B cell (primary cell): ENCODE measurements at regions not wholly inside any gene's neighbourhood (a gene's known extent, or its start where the extent isn't known, plus 50 kb on each side); places are given as distances from the start of the nearest gene placed in this dataset.

ENCODE experiments used
- ATAC-seq: fragments of 200-7000 bp; cut with Tn5 transposase; one replicate; pipeline ENCODE4 v1.10.0; 2021; ENCODE audit warnings: low read depth, mild to moderate bottlenecking, moderate number of reproducible peaks, moderate library complexity
- CTCF ChIA-PET: fragments of 350-600 bp; sonication (Branson Sonifier 250); formaldehyde crosslinking; loops from one replicate; lab custom pipeline; 2021; ENCODE audit warnings: antibody characterized with exemption, inconsistent platforms; lab: Charles Lee
- POLR2A ChIA-PET: fragments of 350-600 bp; sonication (Branson Sonifier 250); formaldehyde crosslinking; loops from one replicate; lab custom pipeline; 2021; ENCODE audit warnings: antibody characterized with exemption; lab: Charles Lee
- DNase-seq: peaks from one replicate; pipeline ENCODE4 v3.0.0; 2013
- H2AFZ ChIP-seq: 2 replicates; pipeline ENCODE4 v1.6.1; 2012; ENCODE audit warnings: mild to moderate bottlenecking, low read depth, low read length; ENCODE audit not compliant: insufficient read depth, poor library complexity, severe bottlenecking
- H3K27ac ChIP-seq, 2 donors: 1 replicate in 1 of 2; 2 replicates in 1 of 2; pipeline ENCODE4 v1.5.1; 2012 to 2013; ENCODE audit warnings: low read length in 2 of 2, mild to moderate bottlenecking in 2 of 2, moderate library complexity in 1 of 2
- H3K27me3 ChIP-seq, 4 experiments: fragments of 200-600 bp in 1 of 4; sonication (generic) in 1 of 4; replicated peaks in 1 of 4; 1 replicate in 2 of 4; 2 replicates in 2 of 4; pipeline versions ENCODE4 v1.6.1 to v1.7.0; 2013 to 2016; ENCODE audit warnings: low read length in 3 of 4, mild to moderate bottlenecking in 2 of 4, mixed read lengths in 1 of 4, moderate library complexity in 1 of 4; ENCODE audit not compliant: insufficient read depth in 4 of 4, control insufficient read depth in 3 of 4; ENCODE audit errors: control extremely low read depth in 1 of 4
- H3K36me3 ChIP-seq, 2 experiments: replicated peaks in 1 of 2; 1 replicate in 1 of 2; 2 replicates in 1 of 2; pipeline versions ENCODE4 v1.6.1 to v1.7.1; 2013; ENCODE audit warnings: low read length in 1 of 2; ENCODE audit not compliant: insufficient read depth in 2 of 2, control insufficient read depth in 1 of 2; ENCODE audit errors: control extremely low read depth in 1 of 2, extremely low read depth in 1 of 2
- H3K4me1 ChIP-seq, 2 donors: fragments of 200-600 bp in 1 of 2; sonication (generic) in 1 of 2; 1 replicate in 1 of 2; 2 replicates in 1 of 2; pipeline versions ENCODE4 v1.5.1 to v1.6.1; 2013 to 2017; ENCODE audit warnings: low read length in 2 of 2; ENCODE audit not compliant: control insufficient read depth in 2 of 2, insufficient read depth in 2 of 2
- H3K4me2 ChIP-seq: replicated peaks from 2 replicates; pipeline ENCODE3; 2012; ENCODE audit warnings: mild to moderate bottlenecking, low read depth, low read length; ENCODE audit not compliant: poor library complexity, severe bottlenecking
- H3K4me3 ChIP-seq, 5 experiments: fragments of 200-600 bp in 1 of 5; sonication (generic) in 1 of 5; 1 replicate in 3 of 5; 2 replicates in 2 of 5; pipeline versions ENCODE4 v1.5.1 to v1.7.0; 2011 to 2016; ENCODE audit warnings: low read length in 4 of 5, mild to moderate bottlenecking in 4 of 5, low read depth in 2 of 5, control low read depth in 1 of 5, moderate library complexity in 1 of 5; ENCODE audit not compliant: insufficient read depth in 1 of 5; ENCODE audit errors: control extremely low read depth in 1 of 5, extremely low read depth in 1 of 5
- H3K79me2 ChIP-seq: fragments of 200-600 bp; sonication (generic); one replicate; pipeline ENCODE4 v1.6.0; 2016; ENCODE audit warnings: low read length; ENCODE audit not compliant: control insufficient read depth, insufficient read depth
- H3K9ac ChIP-seq: fragments of 200-600 bp; sonication (generic); 2 replicates; pipeline ENCODE4 v1.6.1; 2017; ENCODE audit warnings: mild to moderate bottlenecking, low read length, moderate library complexity
- H3K9me3 ChIP-seq, 3 donors: one replicate each; pipeline versions ENCODE4 v1.6.1 to v1.7.1; 2013; ENCODE audit warnings: low read length in 2 of 3; ENCODE audit not compliant: control insufficient read depth in 2 of 3, insufficient read depth in 1 of 3; ENCODE audit errors: control extremely low read depth in 1 of 3
- H4K20me1 ChIP-seq: 2 replicates; pipeline ENCODE4 v1.6.0; 2012; ENCODE audit warnings: mild to moderate bottlenecking, low read length; ENCODE audit not compliant: insufficient read depth, control insufficient read depth, poor library complexity, severe bottlenecking
- H3K27ac Mint-ChIP-seq: one replicate; pipeline ENCODE4 v1.8.0; 2021; ENCODE audit warnings: mixed read lengths
- H3K27me3 Mint-ChIP-seq: one replicate; pipeline ENCODE4 v1.8.0; 2021; ENCODE audit warnings: mixed read lengths
- H3K4me1 Mint-ChIP-seq: one replicate; pipeline ENCODE4 v1.8.0; 2021; ENCODE audit warnings: mixed read lengths
- H3K4me3 Mint-ChIP-seq: one replicate; pipeline ENCODE4 v1.8.0; 2021; ENCODE audit warnings: mixed read lengths
- H3K9me3 Mint-ChIP-seq: one replicate; pipeline ENCODE4 v1.8.0; 2022; ENCODE audit warnings: mixed read lengths; ENCODE audit not compliant: insufficient read depth
- EZH2 ChIP-seq: IDR thresholded peaks from 2 replicates; pipeline ENCODE4 v1.6.1; 2012; ENCODE audit warnings: borderline replicate concordance, low read depth, mild to moderate bottlenecking, moderate library complexity, low read length; ENCODE audit not compliant: insufficient read depth, poor library complexity, severe bottlenecking
- WGBS: methylation state at CpG from one replicate; pipeline ENCODE4 v1.1.5; 2013; ENCODE audit warnings: missing lambda C conversion rate; ENCODE audit not compliant: insufficient coverage; 5-methylcytosine and 5-hydroxymethylcytosine counted together
- intact Hi-C: fragments of 100-400 bp; cut with micrococcal nuclease; formaldehyde crosslinking; loops from one replicate; pipeline ENCODE4 v1.10.0; 2022
- TF ChIP-seq, protein P1 (sequence below): fragments of 200-600 bp; IDR thresholded peaks from one replicate; pipeline ENCODE4 v1.8.0; 2022; ENCODE audit warnings: antibody characterized with exemption, mild to moderate bottlenecking

- Histone ChIP-seq H3K27me3 (no peaks in the 10 kb centered on the region), H4K20me1 (no peaks in the 10 kb centered on the region), H3K9me3 (peaks cover 0 to 19% (median 1%) of the 10 kb centered on the region in 3 donors), H3K4me1 (no peaks in the 10 kb centered on the region), H2AFZ (no peak overlapping the region), H3K4me3 (no peak overlapping the region), H3K27ac (no peak overlapping the region), H3K36me3 (no peaks in the 10 kb centered on the region), H3K4me2 (no peak overlapping the region), H3K9ac (no peak overlapping the region), H3K79me2 (no peaks in the 10 kb centered on the region)
- H3K27ac Mint-ChIP-seq, result no peak overlapping the region
- no peak for DNase-seq
- no peak overlapping the region for H3K4me3 Mint-ChIP-seq
- TF ChIP-seq, protein P1, sequence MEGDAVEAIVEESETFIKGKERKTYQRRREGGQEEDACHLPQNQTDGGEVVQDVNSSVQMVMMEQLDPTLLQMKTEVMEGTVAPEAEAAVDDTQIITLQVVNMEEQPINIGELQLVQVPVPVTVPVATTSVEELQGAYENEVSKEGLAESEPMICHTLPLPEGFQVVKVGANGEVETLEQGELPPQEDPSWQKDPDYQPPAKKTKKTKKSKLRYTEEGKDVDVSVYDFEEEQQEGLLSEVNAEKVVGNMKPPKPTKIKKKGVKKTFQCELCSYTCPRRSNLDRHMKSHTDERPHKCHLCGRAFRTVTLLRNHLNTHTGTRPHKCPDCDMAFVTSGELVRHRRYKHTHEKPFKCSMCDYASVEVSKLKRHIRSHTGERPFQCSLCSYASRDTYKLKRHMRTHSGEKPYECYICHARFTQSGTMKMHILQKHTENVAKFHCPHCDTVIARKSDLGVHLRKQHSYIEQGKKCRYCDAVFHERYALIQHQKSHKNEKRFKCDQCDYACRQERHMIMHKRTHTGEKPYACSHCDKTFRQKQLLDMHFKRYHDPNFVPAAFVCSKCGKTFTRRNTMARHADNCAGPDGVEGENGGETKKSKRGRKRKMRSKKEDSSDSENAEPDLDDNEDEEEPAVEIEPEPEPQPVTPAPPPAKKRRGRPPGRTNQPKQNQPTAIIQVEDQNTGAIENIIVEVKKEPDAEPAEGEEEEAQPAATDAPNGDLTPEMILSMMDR, result no peak
- TF ChIP-seq EZH2, result no peak
- no peak for ATAC-seq
- 88% methylated on average over 4 of the region's 4 CpGs for WGBS
- no peaks in the 10 kb centered on the region for H3K27me3 Mint-ChIP-seq
- H3K4me1 Mint-ChIP-seq, result no peaks in the 10 kb centered on the region
- ChIA-PET POLR2A (no interaction called here), CTCF (no interaction called here)
- H3K9me3 Mint-ChIP-seq, result peaks cover 14% of the 10 kb centered on the region
- intact Hi-C loops, result no loop called here
Measured at GRCh38 chr2:34547340-34547739, 948.2 kb upstream of the FAM98A start.

DNA sequence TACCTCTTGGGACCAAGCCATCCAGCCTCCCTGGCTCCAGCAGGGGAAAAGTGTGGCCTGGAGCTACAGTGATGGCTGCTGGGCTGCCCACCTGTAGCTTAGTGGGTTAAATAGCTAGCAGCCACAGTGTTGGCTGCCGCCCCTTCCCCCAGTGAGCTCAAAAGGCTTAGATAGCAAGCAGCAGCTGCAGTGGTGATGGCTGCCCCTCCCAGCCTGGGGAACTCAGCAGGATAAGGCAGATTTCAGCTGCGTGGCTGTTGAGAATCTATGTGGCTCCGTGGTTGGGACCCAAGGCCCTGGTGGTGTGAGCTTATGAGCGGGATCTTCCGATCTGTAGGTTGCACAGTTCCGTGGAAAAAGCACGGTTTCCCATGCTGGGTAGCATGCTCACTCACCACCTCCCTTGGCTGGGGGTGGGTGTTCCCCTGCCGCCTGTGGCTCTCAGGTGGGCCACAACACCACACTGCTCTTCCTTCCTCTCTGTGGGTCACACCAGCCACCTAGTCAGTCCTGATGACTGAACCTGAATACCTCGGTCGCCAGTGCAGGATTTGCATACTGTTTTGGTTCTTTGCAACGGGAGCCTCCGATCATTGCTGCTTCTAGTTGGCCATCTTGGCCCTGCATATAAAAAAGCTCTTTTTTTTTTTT is 946.5 kb upstream of the FAM98A start:
- H3K27ac ChIP-seq, result no peak overlapping the region
- H3K27me3 ChIP-seq, result no peaks in the 10 kb centered on the region
- H3K9me3 Mint-ChIP-seq, result peaks cover 14% of the 10 kb centered on the region
- H3K9me3 ChIP-seq, result peaks cover 0 to 19% (median 0%) of the 10 kb centered on the region in 3 donors
- no peaks in the 10 kb centered on the region for H4K20me1 ChIP-seq
- DNase-seq (no peak), ATAC-seq (no peak)
- no peak overlapping the region for H2AFZ ChIP-seq
- TF ChIP-seq, protein P1, result no peak
- no peak for TF ChIP-seq EZH2
- no peaks in the 10 kb centered on the region for H3K4me1 ChIP-seq
- no peak overlapping the region for H3K4me3 Mint-ChIP-seq
- H3K4me2 ChIP-seq, result no peak overlapping the region
- CTCF ChIA-PET, result no interaction called here
- H3K4me3 ChIP-seq, result no peak overlapping the region
- intact Hi-C loops, result no loop called here
- POLR2A ChIA-PET, result no interaction called here
- no peak overlapping the region for H3K27ac Mint-ChIP-seq
- 93% methylated on average over 7 of the region's 12 CpGs for WGBS
- no peak overlapping the region for H3K9ac ChIP-seq
- no peaks in the 10 kb centered on the region for H3K36me3 ChIP-seq
- no peaks in the 10 kb centered on the region for H3K4me1 Mint-ChIP-seq
- no peaks in the 10 kb centered on the region for H3K79me2 ChIP-seq
- H3K27me3 Mint-ChIP-seq, result no peaks in the 10 kb centered on the region
